ENCODE measurements at regions not wholly inside any gene's neighbourhood (a gene's known extent, or its start where the extent isn't known, plus 50 kb on each side); places are given as distances from the start of the nearest gene placed in this dataset.
A peak's percentile ranks its signal among the peaks of the same experiment; 100 is the strongest.
"Not testable (repeated sequence)": the region's sequence is repeated elsewhere in the genome, so short reads cannot be mapped to it uniquely, and the experiment has no call there.

GRCh38 chr11:96447208-96448110, 57.6 kb downstream of the JRKL start:
- no peak for DNase-seq

GRCh38 chr11:96448225-96448624, 58.4 kb downstream of the JRKL start:
- no peak for DNase-seq

GRCh38 chr11:96456111-96456510, 66.3 kb downstream of the JRKL start:
- DNase-seq: no peak

- no peak for DNase-seq
Measured at GRCh38 chr11:96459751-96460150, 69.9 kb downstream of the JRKL start.

- no peak for DNase-seq
Measured at GRCh38 chr11:96461871-96462270, 72.1 kb downstream of the JRKL start.

GRCh38 chr11:96464700-96465307, 75.0 kb downstream of the JRKL start:
- DNase-seq: peak; percentile 69

GRCh38 chr11:96465512-96465911, 75.7 kb downstream of the JRKL start:
- DNase-seq: no peak

GRCh38 chr11:96466607-96467006, 76.8 kb downstream of the JRKL start:
- no peak for DNase-seq

- no peak for DNase-seq
Measured at GRCh38 chr11:96469776-96470175, 80.0 kb downstream of the JRKL start.

GRCh38 chr11:96470521-96470920, 80.7 kb downstream of the JRKL start:
- DNase-seq: no peak

- DNase-seq: no peak
Measured at GRCh38 chr11:96472085-96472484, 82.3 kb downstream of the JRKL start.

GRCh38 chr11:96474263-96474662, 84.5 kb downstream of the JRKL start:
- no peak for DNase-seq

GRCh38 chr11:96481204-96481603, 91.4 kb downstream of the JRKL start:
- no peak for DNase-seq

GRCh38 chr11:96481771-96482170, 92.0 kb downstream of the JRKL start:
- no peak for DNase-seq

- DNase-seq: no peak
Measured at GRCh38 chr11:96482193-96482592, 92.4 kb downstream of the JRKL start.

GRCh38 chr11:96483374-96483955, 93.7 kb downstream of the JRKL start:
- no peak for DNase-seq

- no peak for DNase-seq
Measured at GRCh38 chr11:96484361-96484760, 94.5 kb downstream of the JRKL start.

GRCh38 chr11:96486890-96487611, 97.2 kb downstream of the JRKL start:
- DNase-seq: peak; percentile 19

GRCh38 chr11:96488911-96489310, 99.1 kb downstream of the JRKL start:
- not testable (repeated sequence) for DNase-seq

- DNase-seq: no peak
Measured at GRCh38 chr11:96500440-96500839, 110.6 kb downstream of the JRKL start.

GRCh38 chr11:96506041-96506440, 116.2 kb downstream of the JRKL start:
- DNase-seq: no peak

- DNase-seq: no peak
Measured at GRCh38 chr11:96506953-96507354, 117.1 kb downstream of the JRKL start.

- DNase-seq: no peak
Measured at GRCh38 chr11:96508861-96509260, 119.0 kb downstream of the JRKL start.

Measured in fibroblast of skin of right quadriceps (primary cell).